Mesendoderm (in vitro differentiated cells): ENCODE measurements at regions not wholly inside any gene's neighbourhood (a gene's known extent, or its start where the extent isn't known, plus 50 kb on each side); places are given as distances from the start of the nearest gene placed in this dataset.

Experiments used
- DNase-seq: peaks from one replicate; pipeline ENCODE4 v3.0.0; 2013
- H2AK5ac ChIP-seq: 2 replicates; pipeline ENCODE4 v1.6.1; 2013; ENCODE audit warnings: low read length, inconsistent platforms
- H2BK120ac ChIP-seq: 2 replicates; pipeline ENCODE4 v1.6.1; 2013; ENCODE audit warnings: low read depth, mild to moderate bottlenecking, low read length, moderate library complexity, mixed read lengths
- H2BK15ac ChIP-seq: replicated peaks from 2 replicates; pipeline ENCODE4 v1.6.1; 2013; ENCODE audit warnings: low read depth, mild to moderate bottlenecking, moderate library complexity
- H2BK5ac ChIP-seq: 2 replicates; pipeline ENCODE4 v1.6.1; 2013; ENCODE audit warnings: low read length, inconsistent platforms
- H3K18ac ChIP-seq: 2 replicates; pipeline ENCODE4 v1.6.1; 2013; ENCODE audit warnings: mild to moderate bottlenecking, low read length, mixed read lengths
- H3K23ac ChIP-seq: one replicate; pipeline ENCODE4 v1.6.1; 2013; ENCODE audit warnings: low read length
- H3K27ac ChIP-seq: 2 replicates; pipeline ENCODE4 v1.5.1; 2013; ENCODE audit warnings: low read depth, mild to moderate bottlenecking, inconsistent platforms, low read length, moderate library complexity
- H3K27me3 ChIP-seq: 2 replicates; pipeline ENCODE4 v1.6.1; 2013; ENCODE audit warnings: low read length, control low read depth, mild to moderate bottlenecking, inconsistent platforms; ENCODE audit not compliant: insufficient read depth, poor library complexity
- H3K36me3 ChIP-seq: 2 replicates; pipeline ENCODE4 v1.6.1; 2013; ENCODE audit warnings: low read length, inconsistent platforms; ENCODE audit not compliant: control insufficient read depth, insufficient read depth
- H3K4ac ChIP-seq: one replicate; pipeline ENCODE4 v1.6.1; 2013; ENCODE audit warnings: low read depth, mild to moderate bottlenecking, low read length, moderate library complexity
- H3K4me1 ChIP-seq: 2 replicates; pipeline ENCODE4 v1.6.1; 2013; ENCODE audit warnings: low read depth, low read length, inconsistent platforms; ENCODE audit not compliant: control insufficient read depth
- H3K4me2 ChIP-seq: 2 replicates; pipeline ENCODE4 v1.6.1; 2013; ENCODE audit warnings: low read length
- H3K4me3 ChIP-seq: 2 replicates; pipeline ENCODE4 v1.5.1; 2013; ENCODE audit warnings: mild to moderate bottlenecking, low read length
- H3K56ac ChIP-seq: one replicate; pipeline ENCODE4 v1.6.1; 2013; ENCODE audit warnings: low read length
- H3K79me1 ChIP-seq: 2 replicates; pipeline ENCODE4 v1.6.1; 2013; ENCODE audit warnings: low read length, inconsistent platforms
- H3K79me2 ChIP-seq: 2 replicates; pipeline ENCODE4 v1.6.1; 2013; ENCODE audit warnings: mild to moderate bottlenecking, low read length; ENCODE audit not compliant: control insufficient read depth, insufficient read depth
- H3K9ac ChIP-seq: 2 replicates; pipeline ENCODE4 v1.6.1; 2013; ENCODE audit warnings: low read length, inconsistent platforms
- H4K5ac ChIP-seq: one replicate; pipeline ENCODE4 v1.6.1; 2013; ENCODE audit warnings: low read length
- H4K8ac ChIP-seq: one replicate; pipeline ENCODE4 v1.6.1; 2013; ENCODE audit warnings: low read depth, mild to moderate bottlenecking, control low read depth, low read length, moderate library complexity
- WGBS: extraction: QIAGEN DNeasy Blood & Tissue Kit; methylation state at CpG from one replicate; pipeline ENCODE4 v1.1.7; 2013; ENCODE audit warnings: low lambda C conversion rate, missing lambda C conversion rate; ENCODE audit not compliant: insufficient coverage; ENCODE audit errors: extremely low coverage; 5-methylcytosine and 5-hydroxymethylcytosine counted together

DNA sequence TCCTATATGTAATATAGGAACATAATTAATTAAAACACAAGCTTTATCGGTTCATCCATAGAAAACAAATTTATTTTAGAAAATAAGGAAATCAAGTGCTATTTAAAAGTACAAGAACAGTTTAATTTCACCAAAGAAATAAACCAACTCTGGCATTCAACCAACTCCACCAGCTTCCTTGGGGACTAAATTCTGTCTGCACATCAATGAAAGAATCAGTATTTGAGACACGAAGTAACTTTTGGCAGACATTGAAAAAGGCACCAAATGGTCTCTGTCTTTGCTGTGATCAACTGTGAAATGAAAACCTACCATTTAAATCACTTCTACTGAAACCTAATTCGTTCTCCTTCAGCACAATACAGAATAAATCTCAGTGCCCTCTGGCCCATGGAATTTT lies 719.7 kb upstream of the GRIA3 start:
- Histone ChIP-seq H3K27ac (no peak overlapping the region), H3K4me2 (no peak overlapping the region), H3K18ac (no peak overlapping the region), H3K4me3 (no peak overlapping the region), H3K4me1 (no peaks in the 10 kb centered on the region), H3K4ac (no peak overlapping the region), H3K27me3 (no peaks in the 10 kb centered on the region), H2BK15ac (no peak overlapping the region), H4K8ac (no peak overlapping the region), H3K9ac (no peak overlapping the region), H3K79me1 (no peaks in the 10 kb centered on the region), H2BK5ac (no peak overlapping the region), H3K36me3 (no peaks in the 10 kb centered on the region), H2AK5ac (no peak overlapping the region), H4K5ac (no peak overlapping the region), H3K79me2 (no peaks in the 10 kb centered on the region), H3K23ac (no peak overlapping the region), H2BK120ac (no peak overlapping the region), H3K56ac (no peak overlapping the region)
- no peak for DNase-seq
- no CpG with 5 or more reads among the region's 3 CpGs for WGBS

DNA sequence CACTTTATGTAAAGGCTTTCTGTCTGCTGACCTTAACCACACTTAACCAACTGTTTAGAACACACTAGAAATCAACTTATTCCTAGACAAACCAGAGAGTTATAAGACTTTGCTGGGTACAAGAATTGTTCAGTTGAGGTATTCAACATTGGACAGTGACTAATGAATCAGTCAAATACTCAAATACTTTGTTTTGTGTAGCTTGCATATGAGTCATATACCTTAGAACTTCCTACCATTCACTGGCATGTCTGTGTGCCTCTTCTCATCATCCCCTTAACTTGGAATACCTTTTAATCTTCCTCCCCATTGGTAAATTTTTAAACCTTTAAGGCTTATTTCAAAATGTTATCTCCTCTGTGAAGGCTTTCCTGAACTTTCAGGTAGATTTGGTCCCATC lies 708.8 kb upstream of the GRIA3 start:
- Histone ChIP-seq H4K5ac (no peak overlapping the region), H2BK120ac (no peak overlapping the region), H3K27me3 (no peaks in the 10 kb centered on the region), H3K56ac (no peak overlapping the region), H3K27ac (no peak overlapping the region), H3K9ac (no peak overlapping the region), H3K79me1 (no peaks in the 10 kb centered on the region), H2BK15ac (no peak overlapping the region), H3K4me2 (no peak overlapping the region), H3K79me2 (no peaks in the 10 kb centered on the region), H3K36me3 (no peaks in the 10 kb centered on the region), H3K4me3 (no peak overlapping the region), H4K8ac (no peak overlapping the region), H3K4me1 (no peaks in the 10 kb centered on the region), H3K23ac (no peak overlapping the region), H3K4ac (no peak overlapping the region), H2BK5ac (no peak overlapping the region), H3K18ac (no peak overlapping the region), H2AK5ac (no peak overlapping the region)
- no peak for DNase-seq

DNA sequence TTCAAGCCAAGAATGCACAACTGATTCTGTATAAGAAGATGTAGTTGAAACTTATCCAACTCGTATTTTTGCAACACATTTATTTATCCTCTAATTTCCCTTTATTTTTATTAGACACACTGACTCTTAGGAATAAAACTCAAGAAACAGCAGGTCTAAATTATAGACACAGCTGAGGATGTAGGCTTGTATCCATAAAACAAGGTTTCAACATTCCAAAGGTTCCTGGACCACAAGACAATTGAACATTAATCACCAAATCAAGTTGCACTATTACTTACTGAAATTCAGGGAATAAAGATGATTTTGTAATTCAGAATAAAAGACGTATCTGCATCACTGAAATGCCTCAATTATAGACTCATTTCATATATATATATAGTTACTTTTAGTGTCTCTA lies 683.5 kb upstream of the GRIA3 start:
- Histone ChIP-seq H3K36me3 (no peaks in the 10 kb centered on the region), H4K8ac (no peak overlapping the region), H4K5ac (no peak overlapping the region), H2AK5ac (no peak overlapping the region), H3K4me3 (no peak overlapping the region), H3K4me2 (no peak overlapping the region), H3K4ac (no peak overlapping the region), H3K79me1 (no peaks in the 10 kb centered on the region), H3K9ac (no peak overlapping the region), H3K4me1 (no peaks in the 10 kb centered on the region), H3K79me2 (no peaks in the 10 kb centered on the region), H3K27me3 (no peaks in the 10 kb centered on the region), H2BK5ac (no peak overlapping the region), H3K56ac (no peak overlapping the region), H3K27ac (no peak overlapping the region), H3K18ac (no peak overlapping the region), H2BK120ac (no peak overlapping the region), H2BK15ac (no peak overlapping the region), H3K23ac (no peak overlapping the region)
- no CpG with 5 or more reads among the region's 2 CpGs for WGBS
- no peak for DNase-seq

DNA sequence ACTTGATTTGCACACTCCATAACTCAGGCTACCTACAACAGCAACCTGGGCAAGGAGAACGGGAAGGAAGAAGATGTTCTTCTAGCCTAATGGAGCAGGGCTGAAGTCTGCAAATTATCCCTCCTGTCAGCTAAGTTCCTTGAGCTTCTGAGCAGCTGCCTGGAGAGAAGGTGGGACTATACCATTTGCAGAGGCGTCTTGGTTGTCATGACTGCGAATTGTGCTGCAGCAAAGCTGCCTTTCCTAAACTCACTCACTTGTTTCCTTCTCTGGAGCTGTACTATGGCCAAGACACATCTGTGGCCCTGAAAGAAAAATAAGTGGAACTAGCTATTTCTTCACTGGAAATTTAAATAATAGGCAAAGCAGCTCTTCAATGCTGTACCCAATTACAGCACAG lies 682.4 kb upstream of the GRIA3 start:
- no peak overlapping the region for H2BK15ac ChIP-seq
- no CpG with 5 or more reads among the region's 3 CpGs for WGBS
- H3K27me3 ChIP-seq = no peaks in the 10 kb centered on the region
- no peak overlapping the region for H3K23ac ChIP-seq
- no peak overlapping the region for H3K4me2 ChIP-seq
- H4K5ac ChIP-seq = no peak overlapping the region
- DNase-seq = no peak
- H3K4ac ChIP-seq = no peak overlapping the region
- H3K9ac ChIP-seq = no peak overlapping the region
- H3K56ac ChIP-seq = no peak overlapping the region
- H3K36me3 ChIP-seq = no peaks in the 10 kb centered on the region
- no peak overlapping the region for H3K27ac ChIP-seq
- H3K4me1 ChIP-seq = no peaks in the 10 kb centered on the region
- H2BK5ac ChIP-seq = no peak overlapping the region
- no peaks in the 10 kb centered on the region for H3K79me1 ChIP-seq
- H2AK5ac ChIP-seq = no peak overlapping the region
- no peak overlapping the region for H2BK120ac ChIP-seq
- H3K79me2 ChIP-seq = no peaks in the 10 kb centered on the region
- H3K4me3 ChIP-seq = no peak overlapping the region
- no peak overlapping the region for H4K8ac ChIP-seq
- no peak overlapping the region for H3K18ac ChIP-seq

DNA sequence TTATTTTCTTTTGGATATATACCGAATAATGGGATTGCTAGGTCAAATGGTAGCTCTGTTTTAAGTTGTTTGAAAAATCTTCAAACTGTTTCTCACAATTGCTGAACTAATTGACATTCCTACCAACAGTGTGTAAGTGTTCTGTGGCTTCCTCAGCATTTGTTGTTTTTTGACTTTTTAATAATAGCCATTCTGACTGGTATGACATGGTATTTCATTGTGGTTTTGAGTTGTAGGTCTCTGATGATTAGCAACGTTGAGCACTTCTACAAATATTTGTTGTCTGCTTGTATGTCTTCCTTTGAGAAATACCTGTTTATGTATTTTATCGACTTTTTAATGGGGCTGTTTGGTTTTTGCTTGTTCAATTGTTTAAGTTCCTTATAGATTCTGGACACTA lies 680.1 kb upstream of the GRIA3 start:
- H3K36me3 ChIP-seq = no peaks in the 10 kb centered on the region
- H3K27ac ChIP-seq = no peak overlapping the region
- H3K79me2 ChIP-seq = no peaks in the 10 kb centered on the region
- H3K23ac ChIP-seq = no peak overlapping the region
- H2BK15ac ChIP-seq = no peak overlapping the region
- DNase-seq = no peak
- no peak overlapping the region for H2BK120ac ChIP-seq
- H4K5ac ChIP-seq = no peak overlapping the region
- no peak overlapping the region for H3K18ac ChIP-seq
- H3K27me3 ChIP-seq = no peaks in the 10 kb centered on the region
- no CpG with 5 or more reads among the region's 3 CpGs for WGBS
- no peak overlapping the region for H3K4me2 ChIP-seq
- no peak overlapping the region for H4K8ac ChIP-seq
- H3K4me1 ChIP-seq = no peaks in the 10 kb centered on the region
- no peak overlapping the region for H3K4me3 ChIP-seq
- no peak overlapping the region for H2AK5ac ChIP-seq
- H3K4ac ChIP-seq = no peak overlapping the region
- H3K9ac ChIP-seq = no peak overlapping the region
- no peak overlapping the region for H3K56ac ChIP-seq
- H2BK5ac ChIP-seq = no peak overlapping the region
- no peaks in the 10 kb centered on the region for H3K79me1 ChIP-seq

DNA sequence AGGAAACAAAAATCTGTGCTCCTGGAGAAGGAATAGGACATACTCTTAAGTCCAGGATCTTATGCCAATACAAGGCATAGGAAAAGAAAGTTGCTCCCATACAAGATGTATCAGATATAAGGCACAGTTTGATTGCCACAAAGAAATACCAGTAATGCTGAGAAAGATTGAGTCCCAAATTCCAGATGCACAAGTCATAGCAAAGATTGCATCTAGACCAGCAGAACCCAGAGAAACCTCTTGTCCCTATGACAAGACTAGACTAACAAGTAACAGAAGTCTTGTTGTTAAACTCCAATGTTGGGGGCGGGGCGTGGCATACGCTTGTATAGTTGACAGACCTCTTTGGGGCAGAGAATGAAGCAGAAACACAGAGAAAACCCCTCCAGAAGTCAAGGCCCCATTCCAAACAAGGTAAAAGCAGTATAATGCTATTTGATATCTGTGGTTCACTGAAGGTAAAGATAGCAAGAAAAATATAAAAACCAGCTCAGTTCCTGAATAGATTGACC lies 671.5 kb upstream of the GRIA3 start:
- Histone ChIP-seq H3K56ac (no peak overlapping the region), H3K18ac (no peak overlapping the region), H4K5ac (no peak overlapping the region), H3K79me2 (no peaks in the 10 kb centered on the region), H3K4ac (no peak overlapping the region), H3K36me3 (no peaks in the 10 kb centered on the region), H3K79me1 (no peaks in the 10 kb centered on the region), H3K27ac (no peak overlapping the region), H3K4me1 (no peaks in the 10 kb centered on the region), H2AK5ac (no peak overlapping the region), H2BK5ac (no peak overlapping the region), H4K8ac (no peak overlapping the region), H3K23ac (no peak overlapping the region), H3K4me3 (no peak overlapping the region), H2BK15ac (no peak overlapping the region), H3K27me3 (no peaks in the 10 kb centered on the region), H3K9ac (no peak overlapping the region), H3K4me2 (no peak overlapping the region), H2BK120ac (no peak overlapping the region)
- no peak for DNase-seq
- no CpG with 5 or more reads among the region's 3 CpGs for WGBS
